Skeletal muscle satellite cell (primary cell): ENCODE measurements at regions not wholly inside any gene's neighbourhood (a gene's known extent, or its start where the extent isn't known, plus 50 kb on each side); places are given as distances from the start of the nearest gene placed in this dataset.

Experiments used
- H3K27me3 ChIP-seq: 2 replicates; pipeline ENCODE4 v1.7.0; 2013; ENCODE audit warnings: low read length; ENCODE audit not compliant: control insufficient read depth, insufficient read depth
- H3K36me3 ChIP-seq: 2 replicates; pipeline ENCODE4 v1.7.0; 2013; ENCODE audit warnings: mild to moderate bottlenecking, control low read depth, low read length; ENCODE audit not compliant: insufficient read depth
- H3K4me1 ChIP-seq: 2 replicates; pipeline ENCODE4 v1.7.0; 2013; ENCODE audit warnings: low read length; ENCODE audit not compliant: control insufficient read depth, insufficient read depth
- H3K4me2 ChIP-seq: 2 replicates; pipeline ENCODE4 v1.7.0; 2013; ENCODE audit warnings: mild to moderate bottlenecking, low read length
- H3K4me3 ChIP-seq: 2 replicates; pipeline ENCODE4 v1.7.0; 2013; ENCODE audit warnings: low read length
- H3K9ac ChIP-seq: 2 replicates; pipeline ENCODE4 v1.7.0; 2013; ENCODE audit warnings: mild to moderate bottlenecking, low read depth, low read length, moderate library complexity
- H3K9me3 ChIP-seq: replicated peaks from 2 replicates; pipeline ENCODE4 v1.7.0; 2013; ENCODE audit warnings: mild to moderate bottlenecking, control low read depth, low read length

- Histone ChIP-seq H3K4me1 (no peaks in the 10 kb centered on the region), H3K27me3 (no peaks in the 10 kb centered on the region), H3K9me3 (no peaks in the 10 kb centered on the region), H3K4me2 (no peak overlapping the region), H3K36me3 (no peaks in the 10 kb centered on the region), H3K4me3 (no peak overlapping the region), H3K9ac (no peak overlapping the region)
Measured at GRCh38 chr4:177092807-177093206, 216.9 kb upstream of the NEIL3 start.

GRCh38 chr4:177093964-177094363, 215.7 kb upstream of the NEIL3 start:
- Histone ChIP-seq H3K4me3 (no peak overlapping the region), H3K9ac (no peak overlapping the region), H3K4me1 (no peaks in the 10 kb centered on the region), H3K27me3 (no peaks in the 10 kb centered on the region), H3K9me3 (no peaks in the 10 kb centered on the region), H3K36me3 (no peaks in the 10 kb centered on the region), H3K4me2 (no peak overlapping the region)

- H3K36me3 ChIP-seq: no peaks in the 10 kb centered on the region
- no peaks in the 10 kb centered on the region for H3K4me1 ChIP-seq
- no peaks in the 10 kb centered on the region for H3K9me3 ChIP-seq
- no peak overlapping the region for H3K4me2 ChIP-seq
- no peak overlapping the region for H3K4me3 ChIP-seq
- no peak overlapping the region for H3K9ac ChIP-seq
- no peaks in the 10 kb centered on the region for H3K27me3 ChIP-seq
Measured at GRCh38 chr4:177097291-177097690, 212.4 kb upstream of the NEIL3 start.

GRCh38 chr4:177099211-177099610, 210.5 kb upstream of the NEIL3 start:
- Histone ChIP-seq H3K4me1 (no peaks in the 10 kb centered on the region), H3K9ac (no peak overlapping the region), H3K4me2 (no peak overlapping the region), H3K4me3 (no peak overlapping the region), H3K9me3 (no peaks in the 10 kb centered on the region), H3K36me3 (no peaks in the 10 kb centered on the region), H3K27me3 (no peaks in the 10 kb centered on the region)

GRCh38 chr4:177100307-177100706, 209.4 kb upstream of the NEIL3 start:
- Histone ChIP-seq H3K4me1 (no peaks in the 10 kb centered on the region), H3K4me3 (no peak overlapping the region), H3K36me3 (no peaks in the 10 kb centered on the region), H3K27me3 (no peaks in the 10 kb centered on the region), H3K9me3 (no peaks in the 10 kb centered on the region), H3K4me2 (no peak overlapping the region), H3K9ac (no peak overlapping the region)

GRCh38 chr4:177103619-177104018, 206.1 kb upstream of the NEIL3 start:
- no peak overlapping the region for H3K4me2 ChIP-seq
- H3K36me3 ChIP-seq: no peaks in the 10 kb centered on the region
- H3K27me3 ChIP-seq: no peaks in the 10 kb centered on the region
- H3K9ac ChIP-seq: no peak overlapping the region
- H3K4me3 ChIP-seq: no peak overlapping the region
- no peaks in the 10 kb centered on the region for H3K9me3 ChIP-seq
- peaks cover 13% of the 10 kb centered on the region for H3K4me1 ChIP-seq

GRCh38 chr4:177105536-177105935, 204.1 kb upstream of the NEIL3 start:
- Histone ChIP-seq H3K36me3 (no peaks in the 10 kb centered on the region), H3K9me3 (no peaks in the 10 kb centered on the region), H3K4me3 (no peak overlapping the region), H3K9ac (no peak overlapping the region), H3K27me3 (no peaks in the 10 kb centered on the region), H3K4me1 (peaks cover 13% of the 10 kb centered on the region), H3K4me2 (no peak overlapping the region)

GRCh38 chr4:177107288-177107921, 202.3 kb upstream of the NEIL3 start:
- Histone ChIP-seq H3K9ac (no peak overlapping the region), H3K27me3 (no peaks in the 10 kb centered on the region), H3K4me3 (no peak overlapping the region), H3K36me3 (no peaks in the 10 kb centered on the region), H3K4me2 (no peak overlapping the region), H3K4me1 (peaks cover 13% of the 10 kb centered on the region), H3K9me3 (no peaks in the 10 kb centered on the region)

GRCh38 chr4:177108708-177109107, 201.0 kb upstream of the NEIL3 start:
- Histone ChIP-seq H3K4me1 (peaks cover 13% of the 10 kb centered on the region), H3K4me2 (no peak overlapping the region), H3K4me3 (no peak overlapping the region), H3K27me3 (no peaks in the 10 kb centered on the region), H3K36me3 (no peaks in the 10 kb centered on the region), H3K9ac (no peak overlapping the region), H3K9me3 (no peaks in the 10 kb centered on the region)

GRCh38 chr4:177109769-177110168, 199.9 kb upstream of the NEIL3 start:
- Histone ChIP-seq H3K9ac (no peak overlapping the region), H3K4me2 (no peak overlapping the region), H3K27me3 (no peaks in the 10 kb centered on the region), H3K4me1 (peaks cover 13% of the 10 kb centered on the region), H3K36me3 (no peaks in the 10 kb centered on the region), H3K4me3 (no peak overlapping the region), H3K9me3 (no peaks in the 10 kb centered on the region)

GRCh38 chr4:177116161-177116560, 193.5 kb upstream of the NEIL3 start:
- Histone ChIP-seq H3K4me1 (peaks cover 12% of the 10 kb centered on the region), H3K27me3 (no peaks in the 10 kb centered on the region)

GRCh38 chr4:177117256-177117655, 192.4 kb upstream of the NEIL3 start:
- no peaks in the 10 kb centered on the region for H3K27me3 ChIP-seq
- no peak overlapping the region for H3K4me3 ChIP-seq
- H3K36me3 ChIP-seq: no peaks in the 10 kb centered on the region
- H3K4me1 ChIP-seq: peaks cover 12% of the 10 kb centered on the region
- H3K4me2 ChIP-seq: no peak overlapping the region
- H3K9me3 ChIP-seq: no peaks in the 10 kb centered on the region
- no peak overlapping the region for H3K9ac ChIP-seq

More at GRCh38 chr4:177116161-177116560, 193.5 kb upstream of the NEIL3 start:
- Histone ChIP-seq H3K4me3 (no peak overlapping the region), H3K36me3 (no peaks in the 10 kb centered on the region), H3K9me3 (no peaks in the 10 kb centered on the region), H3K4me2 (no peak overlapping the region), H3K9ac (no peak overlapping the region)
